Left renal pelvis (tissue), 4 donors: ENCODE measurements at regions not wholly inside any gene's neighbourhood (a gene's known extent, or its start where the extent isn't known, plus 50 kb on each side); places are given as distances from the start of the nearest gene placed in this dataset.

Source experiments
- DNase-seq, 4 donors: peaks; one replicate each; pipeline ENCODE4 v3.0.0-alpha.2; 2013; ENCODE audit warnings: low read depth in 4 of 4, low spot score in 3 of 4

- no peak for DNase-seq
Measured at GRCh38 chr1:30285501-30285932, 437.9 kb downstream of the MATN1 start.

GRCh38 chr1:30284728-30285475 is 438.5 kb downstream of the MATN1 start:
- DNase-seq: no peak

- no peak for DNase-seq
Measured at GRCh38 chr1:30284226-30284625, 439.2 kb downstream of the MATN1 start.

- DNase-seq: no peak
Measured at GRCh38 chr1:30283199-30283962, 440.0 kb downstream of the MATN1 start.

GRCh38 chr1:30280572-30280971 is 442.8 kb downstream of the MATN1 start:
- no peak for DNase-seq

GRCh38 chr1:30277911-30278310 is 445.5 kb downstream of the MATN1 start:
- no peak for DNase-seq

- DNase-seq: no peak
Measured at GRCh38 chr1:30277415-30277814, 446.0 kb downstream of the MATN1 start.

GRCh38 chr1:30275926-30276764 is 447.2 kb downstream of the MATN1 start:
- no peak for DNase-seq

- DNase-seq: no peak
Measured at GRCh38 chr1:30274976-30275621, 448.3 kb downstream of the MATN1 start.

GRCh38 chr1:30274173-30274970 is 449.0 kb downstream of the MATN1 start:
- no peak for DNase-seq

- no peak for DNase-seq
Measured at GRCh38 chr1:30273456-30273855, 449.9 kb downstream of the MATN1 start.

GRCh38 chr1:30273021-30273325 is 450.4 kb downstream of the MATN1 start:
- no peak for DNase-seq

- no peak for DNase-seq
Measured at GRCh38 chr1:30272277-30273020, 450.9 kb downstream of the MATN1 start.

GRCh38 chr1:30271401-30272276 is 451.7 kb downstream of the MATN1 start:
- DNase-seq: no peak

GRCh38 chr1:30270461-30270860 is 452.9 kb downstream of the MATN1 start:
- no peak for DNase-seq

- no peak for DNase-seq
Measured at GRCh38 chr1:30268923-30269666, 454.3 kb downstream of the MATN1 start.

- DNase-seq: no peak
Measured at GRCh38 chr1:30267856-30268255, 455.5 kb downstream of the MATN1 start.

- no peak for DNase-seq
Measured at GRCh38 chr1:30267046-30267445, 456.3 kb downstream of the MATN1 start.
